NCI-H1048 (cell line): ENCODE measurements at regions not wholly inside any gene's neighbourhood (a gene's known extent, or its start where the extent isn't known, plus 50 kb on each side); places are given as distances from the start of the nearest gene placed in this dataset.
"Not testable (repeated sequence)": the region's sequence is repeated elsewhere in the genome, so short reads cannot be mapped to it uniquely, and the experiment has no call there.

Experiments
- DNase-seq: peaks from one replicate; lab custom pipeline; 2025; lab: John Stamatoyannopoulos, UW

DNA sequence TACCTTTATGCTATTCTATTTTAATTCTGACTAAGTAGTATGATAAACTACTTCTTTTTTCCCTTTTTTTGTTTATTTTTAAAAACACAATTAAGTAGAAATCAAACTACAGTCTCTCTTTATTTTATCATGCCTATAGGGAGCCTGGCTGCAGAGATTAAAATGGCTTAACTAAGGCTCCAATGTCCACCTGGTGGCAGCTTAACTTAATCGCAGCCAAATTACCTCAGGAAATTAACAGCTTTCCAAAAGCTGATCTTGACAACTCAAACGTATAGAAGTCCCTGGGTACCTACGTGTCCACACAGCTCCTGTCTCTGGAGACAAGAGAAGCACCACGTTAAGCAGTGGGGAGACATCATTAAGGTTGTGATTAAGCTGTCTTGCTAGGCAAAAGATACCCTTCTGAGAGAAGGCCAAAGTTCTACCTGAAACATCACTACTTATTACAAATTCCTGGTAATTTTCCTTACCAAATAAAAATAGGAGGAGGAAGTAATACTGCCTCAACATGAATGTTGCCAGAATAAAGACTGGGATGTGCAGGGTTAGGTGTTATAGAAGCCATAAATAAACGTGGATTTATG lies 63.2 kb upstream of the SNX19 start:
- DNase-seq = no peak

DNA sequence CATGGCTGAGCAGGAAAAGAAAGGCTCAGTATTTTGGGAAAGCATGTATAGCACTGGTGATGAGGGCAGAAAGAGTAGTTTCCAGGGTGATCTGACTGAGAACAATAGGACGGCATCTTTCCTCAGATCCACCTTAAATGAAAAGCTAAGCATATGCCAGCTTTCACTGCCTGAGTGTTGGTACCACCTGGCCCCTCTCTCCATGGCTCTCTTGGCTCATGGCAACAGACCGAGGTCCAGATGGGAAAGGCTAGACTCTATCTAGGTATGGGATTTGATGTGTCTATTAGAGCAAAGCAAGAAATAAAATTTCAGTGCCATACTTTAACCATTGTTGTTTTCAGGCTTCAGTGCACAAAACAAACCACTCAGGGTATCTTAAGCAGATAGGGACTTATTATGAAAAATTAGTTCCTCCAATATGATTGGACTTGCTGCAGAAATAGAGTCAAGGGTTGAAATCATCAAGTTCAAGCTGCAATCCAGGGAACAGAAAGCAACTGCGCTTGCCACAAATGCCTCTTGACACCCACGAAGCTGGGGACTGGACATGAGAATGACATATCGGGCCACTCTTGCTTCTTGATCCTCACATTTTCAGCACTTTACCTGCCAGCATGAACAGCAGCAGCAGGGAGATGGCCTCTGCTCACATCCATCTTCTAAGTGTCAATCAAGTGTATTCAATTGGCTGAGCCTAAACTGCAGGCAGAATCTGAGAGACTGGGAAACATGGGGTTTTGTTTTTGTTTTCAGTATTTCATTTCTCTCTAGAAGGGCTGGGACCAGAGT lies 64.0 kb upstream of the SNX19 start:
- no peak for DNase-seq

DNA sequence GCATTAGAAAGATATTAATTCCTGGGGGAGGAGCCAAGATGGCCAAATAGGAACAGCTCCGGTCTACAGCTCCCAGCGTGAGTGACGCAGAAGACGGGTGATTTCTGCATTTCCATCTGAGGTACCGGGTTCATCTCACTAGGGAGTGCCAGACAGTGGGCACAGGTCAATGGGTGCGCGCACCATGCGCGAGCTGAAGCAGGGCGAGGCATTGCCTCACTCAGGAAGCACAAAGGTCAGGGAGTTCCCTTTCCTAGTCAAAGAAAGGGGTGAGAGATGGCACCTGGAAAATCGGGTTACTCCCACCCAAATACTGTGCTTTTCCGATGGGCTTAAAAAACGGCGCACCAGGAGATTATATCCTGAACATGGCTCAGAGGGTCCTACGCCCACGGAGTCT lies 68.0 kb upstream of the SNX19 start:
- not testable (repeated sequence) for DNase-seq

DNA sequence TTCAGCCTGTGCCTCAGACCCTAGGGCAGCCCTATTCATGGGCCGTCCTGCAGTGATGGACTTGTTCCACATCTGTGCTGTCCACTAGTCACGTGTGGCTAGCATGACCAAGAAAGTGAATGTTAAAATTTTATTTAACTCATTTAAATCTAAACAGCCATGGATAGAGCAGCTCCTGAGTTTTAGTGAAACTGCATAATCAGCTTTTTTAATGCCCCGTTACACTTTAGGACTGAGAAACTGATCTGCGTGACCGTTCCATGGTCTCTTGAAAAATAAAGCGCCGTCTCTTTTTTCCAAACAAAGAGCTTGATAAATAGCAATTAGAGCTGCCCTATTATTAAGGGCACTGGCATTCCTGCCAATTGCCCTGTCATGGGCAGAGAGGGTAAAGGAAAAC lies 76.5 kb upstream of the SNX19 start:
- DNase-seq = no peak

DNA sequence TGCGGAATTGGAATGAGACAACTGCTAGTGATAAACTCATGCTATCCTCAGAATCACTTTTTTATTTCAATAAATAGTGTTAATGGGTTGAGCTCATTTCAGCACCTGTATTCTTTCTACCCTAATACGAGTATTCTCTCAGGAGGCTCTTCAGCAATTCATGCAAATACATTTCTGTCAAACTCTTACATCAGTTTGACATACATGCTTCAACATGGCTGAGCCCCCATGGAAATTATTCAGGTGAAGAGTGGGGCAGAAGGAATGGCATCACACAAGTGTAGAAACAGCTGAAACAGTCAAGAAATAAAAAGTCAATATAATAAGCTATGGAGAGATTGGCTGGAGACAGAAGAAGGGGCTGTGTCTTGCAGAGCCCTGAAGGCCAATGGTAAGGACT lies 77.8 kb upstream of the SNX19 start:
- no peak for DNase-seq

DNA sequence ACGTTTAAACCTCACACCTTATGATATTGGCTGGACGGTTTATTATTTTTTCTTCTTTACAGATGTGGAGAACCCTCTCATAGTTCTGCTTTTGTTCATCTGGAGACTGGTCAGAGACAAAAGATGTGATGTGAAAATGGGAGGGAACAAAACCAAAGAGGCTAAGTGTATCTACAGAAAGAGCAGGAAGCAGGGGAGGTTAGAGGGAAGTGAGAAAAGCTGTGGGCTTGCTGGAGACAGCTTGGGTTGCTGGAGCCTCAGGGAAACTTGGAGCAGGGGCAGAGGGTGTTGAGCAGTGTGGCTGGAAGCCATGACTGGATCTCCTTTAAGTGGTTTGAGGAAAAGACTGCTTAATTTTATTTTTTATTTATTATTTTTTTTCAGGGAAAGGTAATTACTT lies 79.0 kb upstream of the SNX19 start:
- no peak for DNase-seq

DNA sequence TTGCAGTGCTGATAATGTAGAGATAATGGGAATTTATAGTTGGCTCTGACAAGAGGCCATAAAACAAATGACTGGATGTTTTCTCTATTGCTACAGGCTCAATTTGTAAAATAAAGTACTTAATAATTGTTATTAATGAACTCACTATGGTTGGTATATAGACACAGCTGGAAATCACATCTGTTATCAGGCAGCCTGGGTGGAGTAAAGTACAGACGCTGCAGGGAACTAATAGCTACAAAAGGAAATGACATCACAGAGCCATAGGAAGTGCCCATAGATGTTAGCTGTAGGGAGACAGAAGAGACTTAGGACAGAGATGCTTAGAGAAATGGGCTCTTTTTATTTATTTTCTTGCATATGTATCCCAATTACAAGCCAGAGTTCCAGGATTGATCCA lies 81.0 kb upstream of the SNX19 start:
- no peak for DNase-seq

DNA sequence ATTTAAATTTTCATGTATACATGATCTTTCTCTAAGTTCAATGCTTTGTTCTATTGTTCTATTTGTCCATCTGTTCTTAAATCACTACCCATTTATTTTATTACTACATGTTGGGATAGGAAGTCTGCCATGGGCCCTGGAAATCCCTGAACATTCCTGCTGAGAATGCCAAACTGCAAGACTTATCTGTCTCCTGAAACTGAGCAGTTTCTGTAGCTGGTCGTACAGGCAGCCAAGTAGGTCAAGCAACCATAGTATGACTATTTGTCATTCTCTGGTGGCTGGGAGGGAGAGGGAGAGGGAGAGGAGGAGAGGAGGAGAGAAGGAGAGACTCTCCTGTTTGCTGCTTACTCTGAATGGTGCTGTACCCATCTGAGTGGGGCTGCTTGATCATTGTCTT lies 82.8 kb upstream of the SNX19 start:
- no peak for DNase-seq

DNA sequence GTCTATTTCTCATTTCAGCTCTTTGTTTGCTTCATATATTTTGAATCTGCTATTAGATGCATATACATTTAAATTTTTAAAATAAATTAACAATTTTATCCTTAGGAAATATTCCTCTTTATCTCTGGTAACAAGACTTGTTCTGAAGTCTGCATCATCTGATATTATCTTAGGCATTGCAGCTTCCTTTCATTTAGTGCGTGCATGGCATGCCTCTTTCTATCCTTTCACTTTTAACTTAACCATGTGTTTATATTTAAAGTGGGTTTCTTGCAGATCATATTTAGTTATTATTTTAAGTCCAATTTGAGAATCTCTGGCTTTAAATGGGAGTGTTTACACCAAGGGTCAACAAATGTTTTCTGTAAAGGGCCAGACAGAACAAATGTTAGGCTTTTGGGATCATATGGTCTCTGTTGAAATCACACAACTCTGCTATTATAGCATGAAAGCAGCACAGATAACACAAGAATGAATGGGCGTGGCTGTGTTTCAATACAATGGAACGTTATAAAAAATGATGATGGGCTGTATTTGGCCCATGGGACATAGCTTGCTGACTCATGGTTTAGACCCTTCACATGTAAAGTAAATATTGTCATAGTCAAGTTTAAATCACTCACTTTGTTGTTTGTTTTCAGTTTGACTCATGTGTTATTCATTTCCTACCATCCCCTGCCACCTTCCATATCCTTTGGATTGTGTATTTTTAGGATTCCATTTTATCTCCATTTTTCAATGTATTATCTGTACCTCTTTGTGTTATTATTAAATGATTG lies 83.9 kb upstream of the SNX19 start:
- no peak for DNase-seq

DNA sequence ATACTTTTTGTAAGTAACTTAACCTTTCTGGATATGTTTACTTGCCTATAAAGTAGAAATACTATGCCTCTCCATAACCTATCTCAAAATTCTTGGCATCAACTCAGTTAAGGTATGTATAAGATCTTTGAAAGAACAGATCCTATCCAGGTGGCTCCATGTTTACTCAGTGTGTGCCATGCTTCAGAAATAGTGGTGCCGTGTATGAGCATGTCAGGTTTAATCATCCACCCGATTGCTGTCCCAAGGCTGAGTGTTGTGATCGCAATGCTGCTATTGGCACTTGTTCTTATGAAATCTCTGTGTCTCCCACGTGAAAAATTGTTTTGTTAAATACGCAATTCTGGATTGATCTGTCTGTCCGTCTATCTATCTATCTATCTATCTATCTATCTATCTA lies 85.9 kb upstream of the SNX19 start:
- DNase-seq = no peak

DNA sequence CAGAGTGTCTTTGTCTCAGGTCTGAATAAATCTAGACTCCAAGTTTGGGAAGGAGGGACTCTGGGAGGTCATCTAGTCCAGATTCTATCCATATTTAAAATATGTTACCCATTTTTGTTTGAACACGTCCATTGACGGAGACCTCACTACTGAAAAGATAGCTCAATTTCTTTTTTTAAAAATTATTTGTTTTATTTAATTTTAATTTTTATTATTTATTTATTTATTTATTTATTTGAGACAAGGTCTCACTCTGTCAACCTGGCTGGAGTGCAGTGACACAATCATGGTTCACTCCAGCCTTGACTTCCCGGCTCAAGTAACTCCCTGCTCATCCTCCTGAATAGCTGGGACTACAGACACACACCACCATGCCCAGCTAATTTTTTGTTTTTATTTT lies 89.5 kb upstream of the SNX19 start:
- no peak for DNase-seq

DNA sequence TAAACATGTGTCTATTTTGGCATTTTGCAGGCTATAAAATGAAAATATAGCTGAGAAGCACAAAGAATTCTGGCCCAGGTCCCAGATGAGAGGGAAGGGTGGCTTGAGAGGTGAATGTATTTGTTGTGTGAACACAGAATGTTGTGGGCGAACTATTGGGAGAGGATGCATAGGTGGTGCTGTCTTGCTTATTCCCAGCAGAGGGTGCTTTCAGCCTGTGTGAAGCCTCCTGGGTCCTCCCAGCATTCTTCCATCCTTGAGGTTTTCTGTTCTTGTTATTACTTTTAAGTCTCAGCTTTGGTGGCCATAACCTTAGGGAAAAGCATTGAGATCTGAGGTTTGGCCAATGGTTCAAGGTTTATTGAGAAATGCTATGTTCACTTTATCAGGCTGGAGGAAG lies 108.7 kb upstream of the SNX19 start:
- DNase-seq = no peak

DNA sequence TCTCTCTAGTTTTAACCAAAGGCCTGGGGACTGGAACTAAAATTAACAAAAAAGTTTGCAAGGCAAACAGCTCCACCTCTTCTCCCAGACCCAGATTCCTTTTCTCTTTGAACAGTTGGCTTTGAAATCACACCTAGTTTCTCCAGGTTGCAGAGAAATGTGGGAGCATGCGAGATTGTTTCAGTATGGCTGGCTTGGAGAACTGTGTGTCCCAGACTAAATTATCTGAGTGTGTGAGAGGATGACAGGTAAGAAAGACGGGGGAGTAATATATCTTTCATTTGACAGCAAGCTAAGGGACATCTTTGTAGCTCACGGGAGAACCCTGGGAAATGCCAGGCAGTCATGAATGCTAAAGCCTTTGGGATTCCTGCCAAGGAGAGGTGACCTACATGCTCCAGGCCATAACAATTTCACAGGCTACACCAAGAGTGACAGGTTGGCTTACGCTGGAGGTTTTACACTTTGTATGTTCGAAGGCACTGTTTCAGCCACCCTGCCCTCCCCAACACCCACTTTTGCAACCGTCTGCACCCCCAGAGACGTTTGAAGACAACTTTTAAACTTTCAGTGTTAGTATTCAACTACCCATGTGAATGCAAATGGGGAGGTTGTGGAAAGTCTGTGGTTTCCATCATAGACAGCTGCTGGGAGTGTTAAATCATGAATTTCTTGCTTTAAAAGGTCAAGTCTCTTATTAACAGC lies 109.3 kb upstream of the SNX19 start:
- DNase-seq = no peak

DNA sequence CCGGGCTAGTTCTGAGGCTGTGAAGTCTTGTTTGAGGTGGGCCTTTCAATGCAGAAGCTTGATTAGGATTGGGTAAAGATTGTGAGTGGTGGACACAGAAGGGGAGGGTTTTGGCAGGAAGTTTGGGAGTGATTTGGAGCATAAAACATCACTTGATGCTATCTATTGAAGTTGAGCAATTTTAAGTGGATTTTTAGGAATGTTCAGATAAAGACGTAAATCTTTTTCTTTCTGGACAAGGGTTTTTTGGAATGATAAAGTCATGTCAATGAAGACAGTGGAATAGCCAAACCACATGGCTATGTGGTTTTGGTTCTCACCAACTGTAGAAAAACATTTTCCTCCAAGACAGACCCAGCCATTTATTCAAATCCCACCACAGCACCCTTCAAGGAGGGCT lies 111.2 kb upstream of the SNX19 start:
- DNase-seq = no peak

DNA sequence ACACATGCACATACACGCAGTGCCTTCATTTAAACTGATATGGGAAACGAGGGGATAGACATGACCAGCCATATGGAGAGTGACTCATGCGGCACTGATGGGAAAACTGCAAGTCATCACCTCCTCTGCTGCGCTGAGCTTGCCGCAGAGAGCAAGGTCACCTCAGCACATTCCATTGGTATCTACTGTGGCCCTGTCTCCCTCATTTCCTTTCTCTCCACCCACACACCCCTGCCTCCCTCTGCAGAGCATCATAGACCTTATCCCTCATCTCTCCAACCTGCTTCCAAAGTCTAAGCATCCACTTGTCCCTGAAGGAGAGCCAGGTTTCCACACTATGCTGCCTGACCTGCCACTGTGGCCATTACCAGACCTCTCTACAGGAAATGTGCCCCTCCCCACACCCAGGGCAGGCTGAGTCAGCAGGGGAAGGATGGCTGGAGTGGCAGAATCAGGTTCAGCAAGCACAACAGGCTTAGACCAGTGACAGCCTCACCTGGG lies 116.9 kb upstream of the SNX19 start:
- DNase-seq = no peak

DNA sequence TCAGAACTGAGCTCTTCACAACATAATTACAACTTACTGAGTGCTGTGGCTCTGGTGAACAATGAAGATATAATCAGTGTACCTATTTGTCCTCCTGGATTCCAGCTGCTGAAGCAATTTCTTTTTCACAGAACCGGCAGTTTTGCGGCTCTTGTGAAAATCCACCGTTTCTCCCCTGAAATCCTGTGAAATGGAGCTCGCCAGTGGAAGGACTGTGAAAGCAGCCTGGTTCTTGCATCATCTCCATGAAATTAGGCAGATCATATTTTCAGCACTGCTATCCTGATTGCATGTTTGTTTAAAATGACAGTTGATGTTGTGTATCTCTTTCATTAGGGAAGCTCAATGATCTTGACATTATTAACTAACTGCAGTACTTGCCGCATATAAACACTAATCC lies 120.2 kb upstream of the SNX19 start:
- no peak for DNase-seq

DNA sequence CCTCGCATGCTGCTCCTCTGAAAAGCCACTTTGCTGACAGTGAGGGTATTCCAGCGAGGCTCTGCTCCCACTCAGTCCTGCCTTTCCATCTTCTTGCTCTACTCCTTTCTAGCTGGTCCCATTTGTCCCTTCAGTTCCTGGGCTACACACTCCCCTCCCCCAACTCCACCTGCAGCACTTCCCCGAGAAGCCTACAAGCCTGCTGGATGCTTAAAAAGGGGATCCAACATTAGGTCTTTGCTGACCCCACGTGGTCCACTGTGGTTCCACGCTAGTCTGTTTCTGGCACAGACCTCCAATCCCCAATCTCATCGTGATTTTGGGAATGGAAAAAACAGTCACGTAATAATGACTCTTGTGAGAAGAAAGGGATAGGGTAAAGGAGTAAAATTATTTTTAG lies 121.6 kb upstream of the SNX19 start:
- no peak for DNase-seq

DNA sequence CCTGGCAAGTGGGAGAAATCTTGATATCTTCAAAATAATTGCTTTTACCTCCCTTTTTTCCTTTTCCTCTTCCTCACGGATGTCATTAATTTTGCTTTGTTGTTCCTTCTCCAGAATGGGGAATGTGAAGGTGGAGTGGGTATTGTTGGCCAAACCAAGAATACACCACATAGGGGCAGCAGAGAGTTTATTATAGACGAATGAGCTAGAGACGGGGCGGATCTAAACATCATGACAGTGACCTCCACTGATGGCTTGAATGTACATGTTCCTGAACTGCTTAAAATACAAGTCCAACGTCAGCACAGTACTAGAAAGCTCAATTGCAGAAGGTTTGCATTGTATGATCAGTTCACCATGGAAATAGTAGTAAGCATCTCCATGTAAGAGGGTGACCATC lies 122.3 kb upstream of the SNX19 start:
- DNase-seq = no peak

DNA sequence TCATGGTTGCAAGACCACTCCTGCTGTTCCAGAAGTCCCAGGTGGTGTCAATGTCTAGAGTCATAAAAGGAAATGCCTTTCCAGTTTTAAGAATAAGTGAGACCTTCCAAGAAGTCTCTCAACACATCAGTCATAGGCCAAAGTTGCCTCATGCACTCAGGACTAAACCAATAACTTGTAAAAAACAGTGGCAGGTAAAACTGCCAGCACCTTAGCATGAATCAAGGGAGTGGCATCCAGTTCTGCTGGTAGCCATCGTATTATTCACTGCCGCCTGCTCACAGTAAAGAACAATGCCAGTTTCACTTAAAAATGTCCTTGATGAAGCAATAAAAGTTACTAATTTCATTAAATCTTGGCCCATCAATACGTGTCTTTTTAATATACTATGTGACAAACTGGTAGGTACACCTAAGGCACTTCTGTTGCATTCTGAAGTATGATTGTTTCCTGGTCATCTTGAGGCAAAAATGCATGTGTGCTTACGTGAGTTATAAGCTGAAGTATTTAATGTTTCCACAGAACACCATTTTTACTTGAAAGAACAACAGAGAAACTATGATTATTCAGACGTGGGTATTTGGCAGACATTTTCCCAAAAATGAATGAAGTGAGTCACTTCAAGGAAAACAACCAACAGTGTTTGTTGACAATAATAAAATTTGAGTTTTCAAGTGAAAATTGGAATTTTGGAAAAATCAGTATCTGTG lies 125.2 kb upstream of the SNX19 start:
- no peak for DNase-seq

DNA sequence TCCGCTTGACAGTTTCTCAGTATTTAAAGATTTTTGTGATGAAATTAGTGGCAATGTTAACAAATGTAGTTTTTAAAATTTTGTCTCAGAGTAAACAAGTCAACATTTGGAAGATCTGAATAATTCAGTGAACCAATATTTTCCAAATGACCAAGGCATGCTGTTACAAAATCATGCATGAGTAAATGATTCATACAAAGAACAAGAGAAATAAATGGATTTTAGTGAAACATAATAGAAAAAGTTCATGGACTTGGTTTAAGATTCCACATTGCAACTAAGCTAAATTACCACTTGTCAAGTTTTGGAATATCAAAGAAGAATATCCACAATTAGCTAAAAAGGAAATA lies 125.7 kb upstream of the SNX19 start:
- DNase-seq = no peak

DNA sequence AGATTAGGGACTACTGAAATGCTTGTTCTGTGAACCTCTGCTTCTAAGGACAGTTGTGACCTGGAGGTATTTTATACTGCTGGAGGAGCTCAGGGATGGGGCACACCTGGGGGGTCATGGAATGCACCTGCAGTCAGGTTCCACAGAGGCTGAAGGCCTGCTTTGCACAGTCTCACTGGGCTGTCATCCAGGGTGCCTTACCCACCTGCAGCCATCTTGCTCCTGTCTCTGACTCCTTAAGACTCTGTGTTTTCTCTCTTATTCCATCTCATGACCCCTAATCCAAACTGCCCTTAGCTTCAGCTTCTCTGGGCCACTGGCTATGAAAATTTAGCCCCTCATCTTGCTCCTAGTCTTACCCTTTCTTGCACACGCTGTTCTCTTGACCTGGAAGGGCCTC lies 127.0 kb upstream of the SNX19 start:
- DNase-seq = no peak

DNA sequence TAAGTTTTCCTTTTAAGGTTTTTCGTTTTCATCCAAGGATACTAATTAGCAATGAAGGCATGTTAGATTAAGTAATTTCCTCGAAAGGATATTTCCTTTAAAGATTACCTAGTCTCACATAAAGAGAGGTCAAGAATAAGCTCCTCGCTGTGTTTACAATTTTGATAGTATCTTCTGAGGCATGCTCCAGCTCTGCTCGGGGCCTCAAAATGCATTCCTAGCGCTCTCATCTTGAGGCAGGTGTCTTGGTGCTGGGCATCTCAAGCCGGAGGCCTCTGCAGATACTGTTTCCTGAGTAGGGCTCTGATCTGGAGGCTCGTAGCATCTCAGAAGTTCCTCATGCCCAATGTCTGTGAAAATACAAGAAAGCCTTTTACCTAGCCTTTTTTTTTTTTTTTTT lies 128.6 kb upstream of the SNX19 start:
- no peak for DNase-seq
